WTC11 (cell line): ENCODE measurements at regions not wholly inside any gene's neighbourhood (a gene's known extent, or its start where the extent isn't known, plus 50 kb on each side); places are given as distances from the start of the nearest gene placed in this dataset.

Experiments used
- AR ChIP-seq: fragments of 250-450 bp; sonication (Bioruptor Pico); IDR thresholded peaks from 2 replicates; pipeline ENCODE4 v1.9.0; 2021; ENCODE audit warnings: mild to moderate bottlenecking
- CREB1 ChIP-seq: sonication (generic); formaldehyde crosslinking; IDR thresholded peaks from 2 replicates; pipeline ENCODE4 v1.8.0; 2023; ENCODE audit warnings: mild to moderate bottlenecking, missing genetic modification reagents
- CTCF ChIP-seq: fragments of 200-600 bp; IDR thresholded peaks from 2 replicates; pipeline ENCODE4 v1.8.0; 2022; ENCODE audit warnings: antibody characterized with exemption
- FOXK1 ChIP-seq: sonication (generic); formaldehyde crosslinking; IDR thresholded peaks from 2 replicates; pipeline ENCODE4 v1.8.0; 2022; ENCODE audit warnings: mild to moderate bottlenecking, moderate library complexity, missing genetic modification reagents
- MLX ChIP-seq: sonication (generic); formaldehyde crosslinking; IDR thresholded peaks from 2 replicates; pipeline ENCODE4 v1.8.1; 2023; ENCODE audit warnings: mild to moderate bottlenecking, missing genetic modification reagents, moderate library complexity
- SMAD3 ChIP-seq: sonication (generic); formaldehyde crosslinking; IDR thresholded peaks from 2 replicates; pipeline ENCODE4 v1.8.0; 2022; ENCODE audit warnings: missing genetic modification reagents, mild to moderate bottlenecking, borderline replicate concordance
- TCF7 ChIP-seq: sonication (generic); formaldehyde crosslinking; IDR thresholded peaks from 2 replicates; pipeline ENCODE4 v1.8.0; 2022; ENCODE audit warnings: mild to moderate bottlenecking, low read depth, missing genetic modification reagents, moderate library complexity
- TEAD4 ChIP-seq: sonication (generic); formaldehyde crosslinking; IDR thresholded peaks from 2 replicates; pipeline ENCODE4 v1.8.0; 2022; ENCODE audit warnings: mild to moderate bottlenecking, missing genetic modification reagents
- USF1 ChIP-seq: sonication (generic); formaldehyde crosslinking; IDR thresholded peaks from 2 replicates; pipeline ENCODE4 v1.8.0; 2022; ENCODE audit warnings: mild to moderate bottlenecking, missing genetic modification reagents
- USF2 ChIP-seq: sonication (generic); formaldehyde crosslinking; IDR thresholded peaks from 2 replicates; pipeline ENCODE4 v1.8.1; 2023; ENCODE audit warnings: mild to moderate bottlenecking, missing genetic modification reagents, moderate library complexity
- ZNF121 ChIP-seq: sonication (generic); formaldehyde crosslinking; IDR thresholded peaks from 2 replicates; pipeline ENCODE4 v1.8.0; 2023; ENCODE audit warnings: missing genetic modification reagents
- ZNF219 ChIP-seq: sonication (generic); formaldehyde crosslinking; IDR thresholded peaks from 2 replicates; pipeline ENCODE4 v1.8.0; 2023; ENCODE audit warnings: missing genetic modification reagents, mild to moderate bottlenecking, borderline replicate concordance

GRCh38 chr1:223006917-223007648 lies 136.0 kb downstream of the TLR5 start:
- TF ChIP-seq AR (CRISPR knock-in tag) (no peak), CTCF (no peak), TEAD4 (CRISPR knock-in tag) (no peak), FOXK1 (no peak), USF1 (no peak), TCF7 (CRISPR knock-in tag) (no peak), ZNF121 (CRISPR knock-in tag) (no peak), ZNF219 (no peak), SMAD3 (no peak), MLX (no peak), USF2 (no peak), CREB1 (CRISPR knock-in tag) (no peak)
